ENCODE measurements at regions not wholly inside any gene's neighbourhood (a gene's known extent, or its start where the extent isn't known, plus 50 kb on each side); places are given as distances from the start of the nearest gene placed in this dataset.

- TF ChIP-seq CTCF (IDR thresholded peaks at IDR 0.05) (no peak), POLR2A (IDR thresholded peaks at IDR 0.05) (no peak)
Measured at GRCh38 chr2:185384822-185385560, 353.6 kb upstream of the FSIP2 start.

Measured in uterus (tissue), 2 donors.